ENCODE measurements at regions not wholly inside any gene's neighbourhood (a gene's known extent, or its start where the extent isn't known, plus 50 kb on each side); places are given as distances from the start of the nearest gene placed in this dataset.
"Not testable (repeated sequence)": the region's sequence is repeated elsewhere in the genome, so short reads cannot be mapped to it uniquely, and the experiment has no call there.

DNA sequence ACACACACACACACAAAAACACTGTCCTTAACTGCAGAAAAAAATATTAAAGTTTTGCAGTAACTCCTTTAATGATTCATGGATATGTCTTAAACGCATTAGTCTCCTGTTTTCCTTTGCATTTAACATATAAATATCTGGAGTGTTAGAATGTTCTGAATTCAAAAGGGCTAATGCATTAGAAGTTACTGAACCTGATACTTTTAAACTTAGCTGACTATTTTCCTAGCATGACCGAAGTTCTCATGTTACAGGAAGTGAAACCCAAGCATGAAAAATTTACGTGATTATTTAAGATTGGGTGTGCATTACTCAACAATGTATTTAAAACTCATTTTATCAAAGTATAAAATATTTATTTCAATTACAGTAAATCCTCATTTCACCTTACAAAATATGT lies 791.2 kb downstream of the FLRT2 start:
- H3K4me1 ChIP-seq (replicated peaks), result no peaks in the 10 kb centered on the region
- H3K4me3 ChIP-seq, result no peak overlapping the region
- DNase-seq (ENCODE audit: low read depth in 1 of 2, low spot score in 2 of 2), result no peak
- peaks cover 3% of the 10 kb centered on the region; the same call in 1 of the 2 replicates for H3K9me3 ChIP-seq (replicated peaks)
- H3K36me3 ChIP-seq, result no peaks in the 10 kb centered on the region
- H3K27ac ChIP-seq, result no peak overlapping the region
- H3K27me3 ChIP-seq (replicated peaks), result no peaks in the 10 kb centered on the region

- not testable (repeated sequence) for H3K9me3 ChIP-seq (replicated peaks); H3K27ac ChIP-seq; H3K27me3 ChIP-seq (replicated peaks); DNase-seq (ENCODE audit: low read depth in 1 of 2, low spot score in 2 of 2); H3K4me3 ChIP-seq; H3K36me3 ChIP-seq; H3K4me1 ChIP-seq (replicated peaks)
These were observed 782.3 kb downstream of the FLRT2 start for GRCh38 chr14:86312154-86312665.

GRCh38 chr14:86311151-86311550 lies 781.2 kb downstream of the FLRT2 start:
- no peak for DNase-seq (ENCODE audit: low read depth in 1 of 2, low spot score in 2 of 2)
- Histone ChIP-seq H3K27ac (no peak overlapping the region), H3K36me3 (no peaks in the 10 kb centered on the region), H3K9me3 (replicated peaks) (no peaks in the 10 kb centered on the region), H3K4me1 (replicated peaks) (no peaks in the 10 kb centered on the region), H3K4me3 (no peak overlapping the region), H3K27me3 (replicated peaks) (no peaks in the 10 kb centered on the region)

DNA sequence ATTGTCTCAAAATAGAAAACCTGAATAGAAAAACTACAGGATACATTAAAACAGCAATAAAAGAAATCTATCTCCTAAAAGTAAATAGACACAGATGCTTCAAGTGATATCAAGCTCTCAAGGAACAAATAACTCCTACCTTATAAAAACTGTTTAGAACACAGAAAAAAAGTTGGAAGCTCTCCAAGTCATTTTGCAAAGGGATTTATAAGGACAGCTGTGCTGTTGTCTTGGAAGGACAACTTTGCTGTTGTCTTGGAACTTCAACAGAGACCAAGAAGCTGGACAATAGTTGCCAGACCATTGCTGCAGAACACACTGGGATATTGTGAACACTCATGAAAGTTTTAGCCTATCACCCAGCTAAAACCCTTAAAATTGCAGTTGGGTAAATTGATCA lies 780.7 kb downstream of the FLRT2 start:
- Histone ChIP-seq H3K4me3 (no peak overlapping the region), H3K36me3 (no peaks in the 10 kb centered on the region), H3K27ac (no peak overlapping the region), H3K27me3 (replicated peaks) (no peaks in the 10 kb centered on the region), H3K9me3 (replicated peaks) (no peaks in the 10 kb centered on the region), H3K4me1 (replicated peaks) (no peaks in the 10 kb centered on the region)
- no peak for DNase-seq (ENCODE audit: low read depth in 1 of 2, low spot score in 2 of 2)

DNA sequence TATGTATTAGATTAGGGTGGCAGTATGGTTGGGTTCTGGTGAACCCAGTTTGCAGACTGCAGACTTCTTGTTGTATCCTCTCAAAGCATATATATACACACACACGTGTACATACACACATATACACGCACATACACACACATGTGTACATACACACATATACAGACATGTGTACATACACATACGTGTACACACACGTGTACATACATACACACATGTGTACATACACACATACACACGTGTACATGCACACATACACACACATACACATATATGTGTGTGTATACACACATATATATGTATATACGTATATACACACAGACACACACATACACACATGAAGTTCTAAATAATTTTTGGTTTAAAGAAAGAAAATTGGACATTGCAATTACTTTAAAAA lies 780.2 kb downstream of the FLRT2 start:
- no peak for DNase-seq (ENCODE audit: low read depth in 1 of 2, low spot score in 2 of 2)
- Histone ChIP-seq H3K4me1 (replicated peaks) (no peaks in the 10 kb centered on the region), H3K27ac (no peak overlapping the region), H3K9me3 (replicated peaks) (no peaks in the 10 kb centered on the region), H3K27me3 (replicated peaks) (no peaks in the 10 kb centered on the region), H3K36me3 (no peaks in the 10 kb centered on the region), H3K4me3 (no peak overlapping the region)

- H3K9me3 ChIP-seq (replicated peaks), result no peaks in the 10 kb centered on the region
- no peak for DNase-seq (ENCODE audit: low read depth in 1 of 2, low spot score in 2 of 2)
These were observed 775.1 kb downstream of the FLRT2 start for GRCh38 chr14:86305058-86305457.

GRCh38 chr14:86299994-86300393 lies 770.0 kb downstream of the FLRT2 start:
- Histone ChIP-seq H3K4me3 (no peak overlapping the region), H3K9me3 (replicated peaks) (no peaks in the 10 kb centered on the region), H3K4me1 (replicated peaks) (peaks cover 6% of the 10 kb centered on the region; the same call in 1 of the 2 replicates), H3K27ac (no peak overlapping the region), H3K27me3 (replicated peaks) (no peaks in the 10 kb centered on the region), H3K36me3 (no peaks in the 10 kb centered on the region)
- no peak for DNase-seq (ENCODE audit: low read depth in 1 of 2, low spot score in 2 of 2)

More at GRCh38 chr14:86305058-86305457, 775.1 kb downstream of the FLRT2 start:
- no peaks in the 10 kb centered on the region for H3K4me1 ChIP-seq (replicated peaks)
- H3K4me3 ChIP-seq, result no peak overlapping the region
- no peaks in the 10 kb centered on the region for H3K36me3 ChIP-seq
- no peak overlapping the region for H3K27ac ChIP-seq
- no peaks in the 10 kb centered on the region for H3K27me3 ChIP-seq (replicated peaks)

DNA sequence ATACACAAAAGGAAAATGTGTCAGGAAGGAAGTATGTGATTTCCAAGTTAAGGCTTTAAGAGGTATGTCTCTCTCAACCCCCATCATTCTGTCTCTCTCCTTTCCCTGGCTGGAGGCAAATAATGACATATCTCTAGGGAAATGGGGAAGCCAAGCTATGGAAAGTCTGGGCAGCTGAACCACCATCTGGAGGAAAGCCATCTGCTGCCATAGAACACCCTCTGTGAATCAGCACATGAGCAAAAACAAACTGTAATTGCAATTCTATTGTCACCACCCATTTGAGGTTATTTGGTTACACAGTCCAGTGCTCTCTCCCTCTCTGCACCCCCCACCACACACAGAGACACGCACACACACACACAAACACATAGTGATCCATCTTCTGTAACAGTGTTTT lies 766.2 kb downstream of the FLRT2 start:
- no peak overlapping the region for H3K27ac ChIP-seq
- H3K4me3 ChIP-seq, result no peak overlapping the region
- no peaks in the 10 kb centered on the region for H3K27me3 ChIP-seq (replicated peaks)
- peaks cover 6% of the 10 kb centered on the region; the same call in 1 of the 2 replicates for H3K4me1 ChIP-seq (replicated peaks)
- peak; percentile 55 to 74 for DNase-seq (ENCODE audit: low read depth in 1 of 2, low spot score in 2 of 2)
- H3K36me3 ChIP-seq, result no peaks in the 10 kb centered on the region
- no peaks in the 10 kb centered on the region for H3K9me3 ChIP-seq (replicated peaks)

DNA sequence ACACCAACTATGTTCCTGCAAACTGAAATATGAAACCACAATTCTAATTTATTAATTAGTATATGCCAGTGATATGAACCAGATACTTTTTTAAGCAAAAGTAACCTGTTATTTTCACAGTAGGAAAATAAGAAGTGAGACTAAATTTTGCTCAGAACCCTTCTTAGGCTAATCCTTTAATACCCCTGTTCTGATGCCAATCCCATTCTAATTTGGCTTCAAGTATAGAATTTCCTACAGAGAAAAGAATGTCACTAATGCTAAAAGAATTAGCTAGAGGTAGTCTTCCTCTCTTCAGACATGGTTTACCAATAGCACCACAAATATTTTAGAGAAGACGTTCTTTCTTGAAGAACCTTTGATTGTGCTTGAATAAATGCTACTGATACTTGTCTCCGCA lies 758.4 kb downstream of the FLRT2 start:
- no peaks in the 10 kb centered on the region; the same call in 1 of the 2 replicates for H3K9me3 ChIP-seq (replicated peaks)
- DNase-seq (ENCODE audit: low read depth in 1 of 2, low spot score in 2 of 2), result no peak
- no peaks in the 10 kb centered on the region for H3K4me1 ChIP-seq (replicated peaks)
- no peak overlapping the region for H3K27ac ChIP-seq
- no peaks in the 10 kb centered on the region for H3K36me3 ChIP-seq
- H3K4me3 ChIP-seq, result no peak overlapping the region
- H3K27me3 ChIP-seq (replicated peaks), result no peaks in the 10 kb centered on the region

- no peaks in the 10 kb centered on the region; the same call in 1 of the 2 replicates for H3K9me3 ChIP-seq (replicated peaks)
- H3K4me1 ChIP-seq (replicated peaks), result no peaks in the 10 kb centered on the region
- no peaks in the 10 kb centered on the region for H3K27me3 ChIP-seq (replicated peaks)
- DNase-seq (ENCODE audit: low read depth in 1 of 2, low spot score in 2 of 2), result no peak
- H3K4me3 ChIP-seq, result no peak overlapping the region
- H3K36me3 ChIP-seq, result no peaks in the 10 kb centered on the region
- no peak overlapping the region for H3K27ac ChIP-seq
These were observed 749.5 kb downstream of the FLRT2 start for GRCh38 chr14:86279405-86279804.

DNA sequence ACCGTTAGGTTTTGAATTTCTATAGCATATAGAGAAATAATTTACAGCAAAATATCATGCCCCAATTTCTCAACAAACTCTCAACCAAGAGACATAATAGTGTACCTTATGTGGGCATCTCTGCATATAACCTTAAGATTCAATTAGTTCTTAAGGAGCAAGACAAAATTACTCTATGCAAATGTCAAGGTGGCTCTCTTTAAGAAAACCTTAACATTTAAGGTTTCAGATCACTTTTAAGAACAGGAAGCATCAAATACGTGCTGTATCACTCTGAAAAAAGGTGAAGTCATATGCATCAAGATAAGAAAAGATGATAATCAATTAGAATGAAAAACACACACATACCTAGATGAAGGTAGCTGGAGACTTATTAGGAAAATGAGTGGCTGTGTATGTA lies 728.0 kb downstream of the FLRT2 start:
- no peaks in the 10 kb centered on the region for H3K36me3 ChIP-seq
- H3K9me3 ChIP-seq (replicated peaks), result no peaks in the 10 kb centered on the region
- no peak for DNase-seq (ENCODE audit: low read depth in 1 of 2, low spot score in 2 of 2)

GRCh38 chr14:86243158-86243557 lies 713.2 kb downstream of the FLRT2 start:
- Histone ChIP-seq H3K9me3 (replicated peaks) (0 out of 2 replicates have a peak, but pooled peaks cover 2% of the 10 kb centered on the region), H3K27ac (no peak overlapping the region), H3K4me3 (no peak overlapping the region), H3K4me1 (replicated peaks) (no peaks in the 10 kb centered on the region), H3K36me3 (no peaks in the 10 kb centered on the region), H3K27me3 (replicated peaks) (no peaks in the 10 kb centered on the region)
- DNase-seq (ENCODE audit: low read depth in 1 of 2, low spot score in 2 of 2), result no peak

More for the DNA sequence above, 728.0 kb downstream of the FLRT2 start:
- no peak overlapping the region for H3K4me3 ChIP-seq
- no peaks in the 10 kb centered on the region for H3K27me3 ChIP-seq (replicated peaks)
- H3K4me1 ChIP-seq (replicated peaks), result no peaks in the 10 kb centered on the region
- H3K27ac ChIP-seq, result no peak overlapping the region

DNA sequence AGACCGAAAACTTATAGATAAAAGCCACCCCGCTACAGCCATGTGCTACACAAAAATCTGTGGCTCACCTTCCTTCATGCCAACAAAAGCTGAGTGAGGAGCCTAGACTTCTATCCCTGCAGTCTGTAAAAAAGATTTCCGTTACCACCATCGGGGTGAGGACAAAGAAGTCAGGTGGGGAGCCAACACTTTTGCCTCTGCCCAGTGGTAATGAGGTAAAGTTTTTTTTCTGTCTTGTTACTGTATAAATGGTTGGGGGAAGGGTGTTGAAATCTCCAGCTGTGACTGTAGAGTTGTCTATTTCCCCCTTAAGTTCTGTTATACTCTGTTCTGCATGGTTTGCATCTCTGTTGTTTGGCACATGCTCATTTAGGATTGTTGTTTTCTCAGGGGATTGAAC lies 707.8 kb downstream of the FLRT2 start:
- Histone ChIP-seq H3K9me3 (replicated peaks) (0 out of 2 replicates have a peak, but pooled peaks cover 3% of the 10 kb centered on the region), H3K4me1 (replicated peaks) (no peaks in the 10 kb centered on the region), H3K36me3 (no peaks in the 10 kb centered on the region), H3K27ac (no peak overlapping the region), H3K4me3 (no peak overlapping the region), H3K27me3 (replicated peaks) (no peaks in the 10 kb centered on the region)
- no peak for DNase-seq (ENCODE audit: low read depth in 1 of 2, low spot score in 2 of 2)

GRCh38 chr14:86221755-86222154 lies 691.8 kb downstream of the FLRT2 start:
- no peak for DNase-seq (ENCODE audit: low read depth in 1 of 2, low spot score in 2 of 2)
- Histone ChIP-seq H3K9me3 (replicated peaks) (no peaks in the 10 kb centered on the region), H3K27ac (no peak overlapping the region), H3K27me3 (replicated peaks) (no peaks in the 10 kb centered on the region), H3K4me3 (no peak overlapping the region), H3K36me3 (no peaks in the 10 kb centered on the region), H3K4me1 (replicated peaks) (no peaks in the 10 kb centered on the region)

GRCh38 chr14:86221000-86221399 lies 691.1 kb downstream of the FLRT2 start:
- Histone ChIP-seq H3K27ac (no peak overlapping the region), H3K36me3 (no peaks in the 10 kb centered on the region), H3K4me1 (replicated peaks) (no peaks in the 10 kb centered on the region), H3K9me3 (replicated peaks) (no peaks in the 10 kb centered on the region), H3K4me3 (no peak overlapping the region), H3K27me3 (replicated peaks) (no peaks in the 10 kb centered on the region)
- DNase-seq (ENCODE audit: low read depth in 1 of 2, low spot score in 2 of 2), result no peak
